ENCODE measurements at regions not wholly inside any gene's neighbourhood (a gene's known extent, or its start where the extent isn't known, plus 50 kb on each side); places are given as distances from the start of the nearest gene placed in this dataset.

- no peak for TF ChIP-seq CTCF (IDR thresholded peaks at IDR 0.05; ENCODE audit: low read depth, low read length)
- in situ Hi-C loops (cut with HindIII; ENCODE audit: low sequenced_read_pairs) = no loop called here
These were observed 362.8 kb upstream of the TBX3 start for GRCh38 chr12:115046805-115047204.

GRCh38 chr12:115044073-115044472 lies 360.1 kb upstream of the TBX3 start:
- in situ Hi-C loops (cut with HindIII; ENCODE audit: low sequenced_read_pairs) = no loop called here
- no peak for DNase-seq (ENCODE audit: low read depth, low spot score)
- TF ChIP-seq CTCF (IDR thresholded peaks at IDR 0.05; ENCODE audit: low read depth, low read length) = no peak
- no peak overlapping the region for H3K4me3 ChIP-seq (ENCODE audit: low read depth, low read length)

More at GRCh38 chr12:115046805-115047204, 362.8 kb upstream of the TBX3 start:
- DNase-seq (ENCODE audit: low read depth, low spot score) = no peak
- H3K4me3 ChIP-seq (ENCODE audit: low read depth, low read length) = no peak overlapping the region

- H3K4me3 ChIP-seq (ENCODE audit: low read depth, low read length) = no peak overlapping the region
- in situ Hi-C loops (cut with HindIII; ENCODE audit: low sequenced_read_pairs) = no loop called here
- no peak for DNase-seq (ENCODE audit: low read depth, low spot score)
- TF ChIP-seq CTCF (IDR thresholded peaks at IDR 0.05; ENCODE audit: low read depth, low read length) = no peak
These were observed 359.1 kb upstream of the TBX3 start for GRCh38 chr12:115043079-115043478.

GRCh38 chr12:115042341-115042740 lies 358.4 kb upstream of the TBX3 start:
- DNase-seq (ENCODE audit: low read depth, low spot score) = peak; percentile 7

GRCh38 chr12:115037830-115038229 lies 353.9 kb upstream of the TBX3 start:
- DNase-seq (ENCODE audit: low read depth, low spot score) = no peak
- H3K4me3 ChIP-seq (ENCODE audit: low read depth, low read length) = no peak overlapping the region
- no peak for TF ChIP-seq CTCF (IDR thresholded peaks at IDR 0.05; ENCODE audit: low read depth, low read length)
- in situ Hi-C loops (cut with HindIII; ENCODE audit: low sequenced_read_pairs) = no loop called here

More at GRCh38 chr12:115042341-115042740, 358.4 kb upstream of the TBX3 start:
- in situ Hi-C loops (cut with HindIII; ENCODE audit: low sequenced_read_pairs) = no loop called here
- TF ChIP-seq CTCF (IDR thresholded peaks at IDR 0.05; ENCODE audit: low read depth, low read length) = no peak
- H3K4me3 ChIP-seq (ENCODE audit: low read depth, low read length) = no peak overlapping the region

GRCh38 chr12:115035535-115036107 lies 351.6 kb upstream of the TBX3 start:
- H3K4me3 ChIP-seq (ENCODE audit: low read depth, low read length) = no peak overlapping the region
- TF ChIP-seq CTCF (IDR thresholded peaks at IDR 0.05; ENCODE audit: low read depth, low read length) = no peak
- in situ Hi-C loops (cut with HindIII; ENCODE audit: low sequenced_read_pairs) = no loop called here
- DNase-seq (ENCODE audit: low read depth, low spot score) = no peak

All from astrocyte of the spinal cord (primary cell).